Trophoblast cell (in vitro differentiated cells and primary cell): ENCODE measurements at regions not wholly inside any gene's neighbourhood (a gene's known extent, or its start where the extent isn't known, plus 50 kb on each side); places are given as distances from the start of the nearest gene placed in this dataset.
A peak's percentile ranks its signal among the peaks of the same experiment; 100 is the strongest.

ENCODE experiments used
- DNase-seq, 2 donors: peaks; one replicate each; pipeline ENCODE4 v3.0.0-alpha.2; 2016
- H2AFZ ChIP-seq: 2 replicates; pipeline ENCODE4 v1.6.1; 2013; ENCODE audit warnings: low read length, moderate library complexity, mild to moderate bottlenecking; ENCODE audit not compliant: insufficient read depth, poor library complexity
- H2AK5ac ChIP-seq: 2 replicates; pipeline ENCODE4 v1.6.1; 2013; ENCODE audit warnings: mild to moderate bottlenecking, low read length
- H2BK120ac ChIP-seq: 2 replicates; pipeline ENCODE4 v1.6.1; 2013; ENCODE audit warnings: low read length, mild to moderate bottlenecking, moderate library complexity; ENCODE audit not compliant: insufficient read depth, poor library complexity
- H2BK12ac ChIP-seq: 2 replicates; pipeline ENCODE4 v1.6.1; 2013; ENCODE audit warnings: mild to moderate bottlenecking, low read length, moderate library complexity
- H2BK5ac ChIP-seq: 2 replicates; pipeline ENCODE4 v1.6.1; 2013; ENCODE audit warnings: low read length, low read depth, moderate library complexity, mild to moderate bottlenecking; ENCODE audit not compliant: poor library complexity
- H3K14ac ChIP-seq: 2 replicates; pipeline ENCODE4 v1.6.1; 2013; ENCODE audit warnings: mild to moderate bottlenecking, low read length
- H3K18ac ChIP-seq: 2 replicates; pipeline ENCODE4 v1.6.1; 2013; ENCODE audit warnings: mild to moderate bottlenecking, low read length
- H3K23ac ChIP-seq: 2 replicates; pipeline ENCODE4 v1.6.1; 2013; ENCODE audit warnings: low read length
- H3K27ac ChIP-seq: 2 replicates; pipeline ENCODE4 v1.5.1; 2013; ENCODE audit warnings: low read depth, mild to moderate bottlenecking, inconsistent platforms, low read length, moderate library complexity
- H3K27me3 ChIP-seq: 2 replicates; pipeline ENCODE4 v1.6.1; 2013; ENCODE audit warnings: inconsistent platforms, mild to moderate bottlenecking, low read length, moderate library complexity; ENCODE audit not compliant: insufficient read depth
- H3K36me3 ChIP-seq, 2 experiments: 1 replicate in 1 of 2; 2 replicates in 1 of 2; pipeline ENCODE4 v1.6.1; 2013; ENCODE audit warnings: low read length in 2 of 2, mild to moderate bottlenecking in 2 of 2, moderate library complexity in 1 of 2; ENCODE audit not compliant: insufficient read depth in 2 of 2, control insufficient read depth in 1 of 2
- H3K4ac ChIP-seq: 2 replicates; pipeline ENCODE4 v1.6.1; 2013; ENCODE audit warnings: low read depth, mild to moderate bottlenecking, low read length, moderate library complexity
- H3K4me1 ChIP-seq, 2 experiments: 1 replicate in 1 of 2; 2 replicates in 1 of 2; pipeline ENCODE4 v1.6.1; 2013; ENCODE audit warnings: low read length in 2 of 2, mild to moderate bottlenecking in 2 of 2, moderate library complexity in 1 of 2; ENCODE audit not compliant: insufficient read depth in 2 of 2, control insufficient read depth in 1 of 2
- H3K4me2 ChIP-seq: 2 replicates; pipeline ENCODE4 v1.6.1; 2013; ENCODE audit warnings: inconsistent platforms, mild to moderate bottlenecking, low read length, moderate library complexity
- H3K4me3 ChIP-seq: 2 replicates; pipeline ENCODE4 v1.5.1; 2013; ENCODE audit warnings: mild to moderate bottlenecking, low read depth, low read length, inconsistent platforms
- H3K79me1 ChIP-seq: one replicate; pipeline ENCODE4 v1.6.1; 2013; ENCODE audit warnings: low read length
- H3K79me2 ChIP-seq: 2 replicates; pipeline ENCODE4 v1.6.1; 2013; ENCODE audit warnings: low read length, mild to moderate bottlenecking; ENCODE audit not compliant: control insufficient read depth, insufficient read depth, poor library complexity
- H3K9ac ChIP-seq: 2 replicates; pipeline ENCODE4 v1.6.1; 2013; ENCODE audit warnings: mild to moderate bottlenecking, low read length
- H3K9me3 ChIP-seq: 2 replicates; pipeline ENCODE4 v1.6.1; 2013; ENCODE audit warnings: low read depth, mild to moderate bottlenecking, control low read depth, inconsistent platforms, low read length; ENCODE audit not compliant: insufficient read depth
- H4K12ac ChIP-seq: 2 replicates; pipeline ENCODE4 v1.6.1; 2013; ENCODE audit warnings: low read depth, mild to moderate bottlenecking, low read length, moderate library complexity
- H4K8ac ChIP-seq: 2 replicates; pipeline ENCODE4 v1.6.1; 2013; ENCODE audit warnings: low read depth, mild to moderate bottlenecking, low read length, moderate library complexity
- H4K91ac ChIP-seq: one replicate; pipeline ENCODE4 v1.6.1; 2013; ENCODE audit warnings: low read depth, mild to moderate bottlenecking, low read length, moderate library complexity
- WGBS: extraction: QIAGEN DNeasy Blood & Tissue Kit; methylation state at CpG from one replicate; pipeline ENCODE4 v1.1.7; 2013; ENCODE audit warnings: missing lambda C conversion rate; ENCODE audit not compliant: insufficient read length, insufficient coverage; ENCODE audit errors: extremely low coverage; 5-methylcytosine and 5-hydroxymethylcytosine counted together

DNA sequence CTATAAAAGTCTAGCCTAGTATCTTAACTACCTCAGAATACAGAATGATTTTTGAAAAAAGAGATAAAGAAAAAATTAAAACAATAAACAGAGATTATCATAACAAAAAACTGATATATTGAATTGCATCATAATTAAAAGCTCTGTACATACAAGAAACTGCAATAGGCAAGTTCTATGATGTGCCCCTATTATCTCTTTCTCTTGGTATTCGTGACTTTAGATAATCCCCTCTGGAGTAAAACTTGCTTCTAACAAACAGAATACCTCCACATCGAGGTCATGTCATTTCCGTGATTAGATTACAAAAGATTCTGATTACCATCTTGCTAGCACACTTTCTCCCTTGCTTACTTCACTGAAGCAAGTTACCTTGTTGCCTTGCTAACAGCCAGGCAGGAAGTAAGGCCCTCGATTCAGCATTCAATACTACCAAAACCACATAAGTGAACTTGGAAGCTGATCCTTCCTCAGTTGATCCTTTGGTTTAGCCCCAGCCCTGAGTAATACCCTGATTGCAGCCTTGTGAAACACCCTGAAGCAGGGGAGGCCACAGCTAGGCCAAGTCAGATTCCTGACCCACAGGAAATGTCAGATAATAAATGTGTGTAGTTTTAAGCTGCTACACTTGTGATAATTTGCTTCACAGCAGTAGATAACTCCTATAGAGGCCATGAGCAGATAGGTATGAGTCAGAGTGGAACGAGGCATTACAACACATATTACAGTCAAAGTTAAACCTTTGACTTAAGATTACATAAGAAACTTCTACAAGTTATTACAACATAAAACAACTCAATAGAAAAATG is 53.7 kb upstream of the TMX4 start:
- WGBS, result no CpG with 5 or more reads among the region's 5 CpGs

DNA sequence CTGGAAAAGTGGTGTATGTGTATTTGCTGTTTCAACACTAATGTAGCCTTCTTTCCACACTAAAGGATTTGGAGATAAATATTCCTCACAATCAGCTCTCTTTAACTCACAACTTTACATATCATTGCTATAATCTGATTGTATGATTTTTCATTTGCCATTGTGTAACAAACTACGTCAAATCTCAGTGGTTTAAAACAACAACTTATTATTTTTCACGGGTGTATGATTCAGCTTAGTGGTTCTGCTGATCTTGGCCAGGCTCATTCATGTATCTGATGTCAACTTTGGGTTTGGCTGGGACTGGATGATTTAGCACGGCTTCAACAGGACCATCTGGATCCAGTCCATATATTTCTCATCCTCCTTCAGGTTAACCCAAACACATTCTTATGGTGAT is 55.4 kb upstream of the TMX4 start:
- H3K4me3 ChIP-seq, result no peak overlapping the region
- no peak overlapping the region for H3K18ac ChIP-seq
- H4K12ac ChIP-seq, result no peak overlapping the region
- no peaks in the 10 kb centered on the region for H3K9me3 ChIP-seq
- H2BK120ac ChIP-seq, result no peak overlapping the region
- H3K9ac ChIP-seq, result no peak overlapping the region
- DNase-seq, result no peak
- no peaks in the 10 kb centered on the region for H3K79me2 ChIP-seq
- H3K23ac ChIP-seq, result no peak overlapping the region
- H4K8ac ChIP-seq, result no peak overlapping the region
- no peak overlapping the region for H2AFZ ChIP-seq
- no peak overlapping the region for H3K4ac ChIP-seq
- H3K79me1 ChIP-seq, result peaks cover 5% of the 10 kb centered on the region
- no peaks in the 10 kb centered on the region for H3K27me3 ChIP-seq
- no peak overlapping the region for H2BK5ac ChIP-seq
- no CpG with 5 or more reads among the region's 3 CpGs for WGBS
- no peak overlapping the region for H2BK12ac ChIP-seq
- no peak overlapping the region for H4K91ac ChIP-seq
- H3K27ac ChIP-seq, result no peak overlapping the region
- peaks cover 2 to 4% of the 10 kb centered on the region in 2 experiments for H3K4me1 ChIP-seq
- H2AK5ac ChIP-seq, result no peak overlapping the region
- H3K14ac ChIP-seq, result no peak overlapping the region
- H3K4me2 ChIP-seq, result no peak overlapping the region
- no peaks in the 10 kb centered on the region for H3K36me3 ChIP-seq

More for the DNA sequence above, 53.7 kb upstream of the TMX4 start:
- no peaks in the 10 kb centered on the region for H3K9me3 ChIP-seq
- no peaks in the 10 kb centered on the region for H3K36me3 ChIP-seq
- peak overlapping the region; percentile 83 for H2BK120ac ChIP-seq
- H3K4me1 ChIP-seq, result peaks cover 2% of the 10 kb centered on the region in 2 experiments
- peak overlapping the region; percentile 6 for H3K18ac ChIP-seq
- no peaks in the 10 kb centered on the region for H3K79me2 ChIP-seq
- H2AK5ac ChIP-seq, result no peak overlapping the region
- H4K12ac ChIP-seq, result no peak overlapping the region
- DNase-seq, result peak; percentile 77 to 84
- peak overlapping the region; percentile 83 for H2AFZ ChIP-seq
- no peaks in the 10 kb centered on the region for H3K27me3 ChIP-seq
- H4K91ac ChIP-seq, result peak overlapping the region; percentile 8
- H3K9ac ChIP-seq, result no peak overlapping the region
- no peak overlapping the region for H3K14ac ChIP-seq
- H3K27ac ChIP-seq, result peak overlapping the region; percentile 86
- H3K79me1 ChIP-seq, result peaks cover 5% of the 10 kb centered on the region
- no peak overlapping the region for H3K4ac ChIP-seq
- peak overlapping the region; percentile 73 for H2BK5ac ChIP-seq
- H4K8ac ChIP-seq, result peak overlapping the region; percentile 77
- H2BK12ac ChIP-seq, result peak overlapping the region; percentile 76
- no peak overlapping the region for H3K4me2 ChIP-seq
- H3K23ac ChIP-seq, result no peak overlapping the region
- H3K4me3 ChIP-seq, result no peak overlapping the region

DNA sequence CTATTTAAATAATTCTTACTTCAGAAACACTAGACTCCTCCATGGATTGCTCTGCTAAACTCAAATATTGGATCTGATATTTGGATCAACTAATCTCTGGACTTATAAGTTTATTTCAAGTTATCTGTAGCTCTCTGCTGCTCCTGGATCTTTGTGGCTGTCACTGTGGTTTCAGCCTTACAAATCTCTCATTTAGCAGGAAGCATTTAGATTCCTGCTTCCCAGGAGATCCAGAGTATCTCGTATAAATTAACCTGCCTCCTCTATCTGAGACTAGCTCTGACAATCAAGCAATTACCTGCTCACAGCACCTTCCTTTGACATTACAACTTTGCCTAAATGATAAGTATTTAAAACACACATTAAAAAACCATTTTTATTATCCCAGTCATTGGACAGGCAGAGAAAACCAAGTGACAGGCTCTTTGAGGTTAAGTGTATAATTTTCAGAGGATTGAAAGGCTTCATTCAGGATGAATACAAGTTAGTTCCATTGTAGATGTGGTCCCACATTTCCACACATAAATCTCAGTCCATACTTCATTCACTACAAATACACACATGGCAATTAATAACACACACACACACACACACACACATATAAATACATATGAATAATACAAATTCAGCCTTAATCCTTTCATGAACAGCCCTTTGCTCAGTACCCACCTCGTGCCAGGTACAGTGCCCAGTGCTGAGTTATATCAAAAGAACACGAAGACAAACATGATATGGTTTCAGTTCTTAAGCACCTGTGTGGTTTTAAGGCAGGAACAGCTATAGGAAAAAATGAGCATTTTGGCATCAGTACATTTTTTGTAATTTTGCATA is 55.5 kb upstream of the PLCB1 start:
- DNase-seq, result no peak
- H4K8ac ChIP-seq, result no peak overlapping the region
- no peak overlapping the region for H3K4ac ChIP-seq
- H3K18ac ChIP-seq, result no peak overlapping the region
- no peak overlapping the region for H3K27ac ChIP-seq
- H3K4me2 ChIP-seq, result no peak overlapping the region
- no peak overlapping the region for H4K91ac ChIP-seq
- H3K23ac ChIP-seq, result no peak overlapping the region
- peak overlapping the region; percentile 40 for H3K9ac ChIP-seq
- no peaks in the 10 kb centered on the region for H3K36me3 ChIP-seq
- no peak overlapping the region for H2BK120ac ChIP-seq
- H2BK12ac ChIP-seq, result no peak overlapping the region
- H3K9me3 ChIP-seq, result no peaks in the 10 kb centered on the region
- no peak overlapping the region for H2BK5ac ChIP-seq
- H3K4me1 ChIP-seq, result peaks cover 2 to 4% of the 10 kb centered on the region in 2 experiments
- no peaks in the 10 kb centered on the region for H3K27me3 ChIP-seq
- no peak overlapping the region for H2AK5ac ChIP-seq
- H2AFZ ChIP-seq, result no peak overlapping the region
- H3K4me3 ChIP-seq, result no peak overlapping the region
- peaks cover 5% of the 10 kb centered on the region for H3K79me1 ChIP-seq
- no peak overlapping the region for H4K12ac ChIP-seq
- WGBS, result no CpG with 5 or more reads among the region's 3 CpGs
- H3K79me2 ChIP-seq, result no peaks in the 10 kb centered on the region
- no peak overlapping the region for H3K14ac ChIP-seq

DNA sequence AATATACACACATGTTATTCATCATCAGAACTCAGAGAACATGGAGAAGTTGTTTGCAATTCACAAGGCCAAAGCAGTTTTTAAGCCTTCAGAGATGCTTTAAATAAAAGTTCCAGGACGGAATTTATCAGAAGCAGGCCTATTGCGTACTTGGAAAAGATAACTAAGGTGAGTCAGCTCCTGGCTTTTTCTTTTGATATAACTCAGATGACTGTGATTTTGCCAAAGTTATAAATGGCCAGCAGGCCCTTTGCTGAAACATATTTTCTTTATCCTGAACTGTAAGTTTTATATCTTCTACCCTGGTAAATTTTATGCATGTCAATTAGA is 55.0 kb upstream of the PLCB1 start:
- Histone ChIP-seq H3K4me3 (no peak overlapping the region), H3K9ac (no peak overlapping the region), H3K18ac (no peak overlapping the region), H3K4ac (no peak overlapping the region), H3K14ac (no peak overlapping the region), H3K4me2 (no peak overlapping the region), H3K27ac (no peak overlapping the region), H3K23ac (no peak overlapping the region), H3K27me3 (no peaks in the 10 kb centered on the region), H4K91ac (no peak overlapping the region), H4K8ac (no peak overlapping the region), H2AK5ac (no peak overlapping the region), H3K79me2 (no peaks in the 10 kb centered on the region), H3K9me3 (no peaks in the 10 kb centered on the region), H2BK5ac (no peak overlapping the region), H3K36me3 (no peaks in the 10 kb centered on the region), H2BK12ac (no peak overlapping the region), H2BK120ac (no peak overlapping the region), H2AFZ (no peak overlapping the region), H3K79me1 (peaks cover 5% of the 10 kb centered on the region), H4K12ac (no peak overlapping the region), H3K4me1 (peaks cover 2 to 4% of the 10 kb centered on the region in 2 experiments)
- no CpG with 5 or more reads among the region's 2 CpGs for WGBS
- no peak for DNase-seq
